ENCODE measurements at regions not wholly inside any gene's neighbourhood (a gene's known extent, or its start where the extent isn't known, plus 50 kb on each side); places are given as distances from the start of the nearest gene placed in this dataset.

GRCh38 chr7:10913457-10913856, 60.2 kb upstream of the PHF14 start:
- TF ChIP-seq, protein P1, sequence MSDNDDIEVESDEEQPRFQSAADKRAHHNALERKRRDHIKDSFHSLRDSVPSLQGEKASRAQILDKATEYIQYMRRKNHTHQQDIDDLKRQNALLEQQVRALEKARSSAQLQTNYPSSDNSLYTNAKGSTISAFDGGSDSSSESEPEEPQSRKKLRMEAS (IDR thresholded peaks at IDR 0.05) = no peak
- TF ChIP-seq USF1 (IDR thresholded peaks at IDR 0.05) = no peak
- TF ChIP-seq EGR1 (IDR thresholded peaks at IDR 0.05) = no peak
- TF ChIP-seq TAF1 (IDR thresholded peaks at IDR 0.05; ENCODE audit: low read depth) = no peak
- TF ChIP-seq TCF12 (IDR thresholded peaks at IDR 0.05; ENCODE audit: low read depth) = no peak
- TF ChIP-seq YY1 (IDR thresholded peaks at IDR 0.05; ENCODE audit: low read depth) = no peak
- TF ChIP-seq ZBTB7A (IDR thresholded peaks at IDR 0.05; ENCODE audit: low read depth) = no peak
- no peak for TF ChIP-seq EP300 (IDR thresholded peaks at IDR 0.05; ENCODE audit: borderline replicate concordance)
- TF ChIP-seq REST (IDR thresholded peaks at IDR 0.05; ENCODE audit: low read depth) = no peak
- TF ChIP-seq CEBPB (IDR thresholded peaks at IDR 0.05) = no peak

Data from Ishikawa (cell line).